ENCODE measurements at regions not wholly inside any gene's neighbourhood (a gene's known extent, or its start where the extent isn't known, plus 50 kb on each side); places are given as distances from the start of the nearest gene placed in this dataset.

- no peak for DNase-seq (ENCODE audit: low spot score)
These were observed 52.8 kb upstream of the FBXL7 start for GRCh38 chr5:15447209-15447608.

DNA sequence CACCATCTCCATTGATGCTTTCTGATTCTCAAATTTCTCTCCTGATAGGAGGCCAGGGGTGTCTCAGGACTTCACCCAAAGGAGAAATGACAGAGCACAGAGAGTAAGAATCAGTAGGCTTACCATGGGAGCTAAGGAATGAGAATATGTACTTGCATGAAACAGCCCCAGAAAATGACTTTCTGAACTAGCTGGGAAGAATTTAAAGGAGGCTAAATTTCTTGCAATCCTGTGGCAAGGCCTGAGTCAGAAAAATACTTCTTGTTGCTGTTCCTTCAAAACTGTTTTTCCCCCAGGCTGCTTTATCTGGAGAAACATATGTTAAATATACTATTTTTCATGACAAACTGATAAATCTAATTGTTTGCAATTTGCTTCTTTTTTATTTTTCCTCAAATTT is 53.4 kb upstream of the FBXL7 start:
- no peak for DNase-seq (ENCODE audit: low spot score)

- DNase-seq (ENCODE audit: low spot score): no peak
These were observed 57.8 kb upstream of the FBXL7 start for GRCh38 chr5:15442193-15442570.

GRCh38 chr5:15441433-15442192 is 58.4 kb upstream of the FBXL7 start:
- DNase-seq (ENCODE audit: low spot score): no peak

DNA sequence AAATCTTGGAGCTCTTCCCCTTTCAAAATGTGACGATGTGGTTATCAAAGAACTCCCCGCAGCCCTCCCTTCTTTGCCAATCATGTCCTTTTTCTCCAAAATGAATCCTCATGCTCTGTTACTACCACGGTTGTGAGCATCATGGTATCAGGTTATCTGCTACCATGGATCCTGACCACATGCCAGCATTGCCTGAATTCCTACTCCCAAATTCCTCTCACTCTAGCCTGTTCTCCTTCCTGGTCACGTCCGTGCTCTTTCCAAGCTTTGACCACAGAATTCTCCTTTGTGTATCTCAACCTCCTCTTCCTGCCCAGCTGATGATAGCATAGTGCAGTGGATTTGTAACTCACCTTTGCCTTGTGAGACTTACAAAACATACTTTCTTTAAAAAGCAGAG is 59.5 kb upstream of the FBXL7 start:
- DNase-seq (ENCODE audit: low spot score): no peak

- no peak for DNase-seq (ENCODE audit: low spot score)
These were observed 60.2 kb upstream of the FBXL7 start for GRCh38 chr5:15439801-15440200.

DNA sequence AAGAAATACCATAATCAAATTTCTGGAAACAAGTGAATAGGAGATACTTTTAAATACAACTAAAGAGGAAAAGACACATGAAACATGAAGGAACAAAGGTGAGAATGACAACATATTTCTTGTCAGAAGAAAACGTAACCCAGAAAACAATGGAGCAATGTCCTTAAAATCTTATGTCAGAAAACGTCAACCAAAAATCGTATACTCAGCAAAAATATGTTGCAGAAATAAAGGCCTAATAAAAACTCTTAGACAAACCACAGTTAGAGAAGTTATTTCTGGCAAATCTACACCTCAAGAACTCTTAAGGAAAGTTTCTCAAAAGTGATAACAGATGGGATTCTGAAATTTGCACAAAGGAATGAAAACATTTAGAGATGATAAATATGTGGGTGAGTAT is 66.3 kb upstream of the FBXL7 start:
- no peak for DNase-seq (ENCODE audit: low spot score)

- no peak for DNase-seq (ENCODE audit: low spot score)
These were observed 68.1 kb upstream of the FBXL7 start for GRCh38 chr5:15431923-15432322.

- no peak for DNase-seq (ENCODE audit: low spot score)
These were observed 74.2 kb upstream of the FBXL7 start for GRCh38 chr5:15425766-15426165.

DNA sequence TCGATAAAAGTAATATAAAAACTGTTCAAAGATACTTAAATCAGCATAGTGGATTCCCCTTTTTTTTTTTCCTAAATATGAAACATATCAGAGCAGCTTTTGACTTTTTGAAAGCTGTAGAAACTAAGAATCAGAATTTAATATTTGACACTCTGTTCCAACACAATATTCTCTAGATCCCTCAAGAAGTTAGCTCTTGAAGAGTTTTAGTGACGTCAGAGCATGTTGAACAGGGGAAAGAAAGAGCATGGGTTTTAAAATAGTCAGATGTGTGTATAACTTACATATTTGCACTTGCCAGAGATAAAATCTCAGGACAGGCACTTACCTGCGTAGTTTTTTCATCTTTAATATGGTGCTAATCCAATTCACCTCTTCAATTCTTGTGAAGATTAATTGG is 75.2 kb upstream of the FBXL7 start:
- DNase-seq (ENCODE audit: low spot score): no peak

DNA sequence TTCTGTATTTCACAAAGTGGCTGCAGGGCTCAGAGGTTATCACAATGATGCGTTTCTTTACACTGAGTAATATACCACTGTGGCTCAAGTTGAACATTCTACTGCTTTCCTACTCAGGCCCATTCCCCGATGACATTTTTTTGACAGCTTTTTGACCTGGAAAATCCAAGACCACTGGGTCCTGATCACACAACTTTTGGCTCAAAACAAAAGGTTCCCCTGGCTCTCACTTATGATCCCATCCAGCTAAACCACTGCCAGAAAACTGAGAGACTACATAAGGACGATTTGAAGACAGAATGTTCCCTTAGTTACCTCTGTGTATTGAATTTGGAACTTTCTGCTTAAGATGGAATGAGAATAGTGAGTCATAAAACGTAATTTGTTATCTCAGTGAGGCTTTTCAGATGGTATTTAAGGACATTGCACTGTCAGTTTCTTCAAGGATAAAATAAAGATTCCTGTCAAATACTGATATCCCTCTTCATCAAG is 78.0 kb upstream of the FBXL7 start:
- DNase-seq (ENCODE audit: low spot score): no peak

DNA sequence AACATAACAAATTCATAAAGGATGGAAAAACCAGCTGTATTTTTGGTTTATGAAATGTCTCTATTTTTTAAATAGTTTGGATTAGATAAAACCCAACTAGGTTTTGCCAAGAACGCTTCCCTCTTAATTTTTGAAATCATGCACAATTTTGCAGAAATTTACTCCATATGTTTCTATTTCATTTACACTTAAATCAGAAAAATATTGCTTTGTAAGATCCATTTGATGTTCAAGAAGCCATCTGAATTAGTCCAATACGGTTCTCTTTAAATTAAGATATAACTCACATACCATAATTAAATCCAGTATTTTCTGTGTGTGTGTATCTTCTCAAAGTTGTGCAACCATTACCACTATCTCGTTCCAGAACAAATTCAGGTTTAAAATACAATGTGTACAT is 78.6 kb upstream of the FBXL7 start:
- no peak for DNase-seq (ENCODE audit: low spot score)

DNA sequence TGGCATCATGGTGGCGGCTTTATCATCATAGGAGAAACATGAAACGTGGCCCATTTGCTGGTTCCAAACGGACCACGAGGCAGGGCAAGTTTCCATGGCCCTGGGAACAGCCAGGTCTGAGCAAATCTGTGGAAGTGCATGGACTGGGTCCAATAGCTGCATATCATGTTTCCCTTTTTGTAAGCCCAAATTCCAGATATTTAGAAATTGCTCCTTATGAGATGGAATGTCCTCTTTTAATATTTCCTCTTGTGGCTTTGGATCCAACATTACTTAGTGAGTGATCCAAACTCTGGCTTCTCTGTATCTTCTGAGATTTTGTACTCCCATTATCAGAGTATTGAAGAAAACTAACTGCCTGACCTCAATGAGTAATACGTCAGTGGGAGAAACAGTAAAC is 79.8 kb upstream of the FBXL7 start:
- DNase-seq (ENCODE audit: low spot score): no peak

GRCh38 chr5:15417156-15417555 is 82.8 kb upstream of the FBXL7 start:
- no peak for DNase-seq (ENCODE audit: low spot score)

GRCh38 chr5:15406478-15406877 is 93.5 kb upstream of the FBXL7 start:
- no peak for DNase-seq (ENCODE audit: low spot score)

- DNase-seq (ENCODE audit: low spot score): no peak
These were observed 106.8 kb upstream of the FBXL7 start for GRCh38 chr5:15393146-15393545.

- DNase-seq (ENCODE audit: low spot score): no peak
These were observed 108.1 kb upstream of the FBXL7 start for GRCh38 chr5:15391704-15392397.

- DNase-seq (ENCODE audit: low spot score): no peak
These were observed 111.1 kb upstream of the FBXL7 start for GRCh38 chr5:15388866-15389265.

DNA sequence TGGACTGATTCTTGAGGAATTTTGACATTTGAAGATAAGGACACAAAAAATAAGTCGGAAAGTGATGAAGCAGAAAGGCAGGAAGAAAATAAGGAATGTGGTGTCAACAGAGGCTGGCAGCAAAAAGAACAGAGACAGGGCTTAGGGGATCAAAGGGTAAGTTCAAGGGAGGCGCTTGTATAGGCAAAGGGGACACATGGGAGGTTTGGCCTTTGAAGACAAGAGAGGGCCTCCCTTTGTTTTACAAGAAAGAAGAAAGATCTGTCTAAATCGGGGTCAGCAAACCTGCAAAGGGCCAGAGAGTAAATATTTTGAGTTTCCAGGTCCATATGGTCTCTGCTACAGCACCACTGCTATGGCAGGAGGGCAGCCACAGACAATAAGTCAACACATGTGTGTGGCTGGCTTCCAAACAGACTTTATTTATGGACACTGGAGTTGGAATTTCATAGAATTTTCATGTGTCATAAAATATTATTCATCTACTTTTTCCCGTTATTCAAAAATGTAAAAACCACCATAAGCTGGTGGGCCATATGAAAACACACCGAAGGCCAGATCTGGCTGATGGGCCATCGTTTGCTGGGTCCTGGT is 112.0 kb upstream of the FBXL7 start:
- DNase-seq (ENCODE audit: low spot score): no peak

DNA sequence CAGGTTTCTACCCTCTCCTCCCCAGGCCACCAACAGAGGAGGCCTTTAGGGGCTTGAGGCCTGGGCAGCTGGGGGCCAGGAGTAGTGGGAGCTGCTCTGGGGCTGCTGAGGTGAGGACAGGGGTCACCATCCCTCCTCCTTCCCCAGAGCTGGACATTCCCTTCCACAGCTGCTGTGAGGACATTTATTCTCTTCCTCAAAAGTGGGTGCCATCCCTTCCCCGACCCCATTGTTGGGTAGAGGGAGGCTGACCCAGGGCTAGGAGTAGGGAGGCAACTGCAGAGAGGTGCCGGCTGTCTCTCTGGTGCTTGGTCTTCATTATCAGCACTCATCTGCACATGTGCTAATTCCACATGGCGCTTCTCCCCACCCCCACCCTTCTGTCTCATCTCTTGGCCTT is 113.9 kb upstream of the FBXL7 start:
- DNase-seq (ENCODE audit: low spot score): no peak

DNA sequence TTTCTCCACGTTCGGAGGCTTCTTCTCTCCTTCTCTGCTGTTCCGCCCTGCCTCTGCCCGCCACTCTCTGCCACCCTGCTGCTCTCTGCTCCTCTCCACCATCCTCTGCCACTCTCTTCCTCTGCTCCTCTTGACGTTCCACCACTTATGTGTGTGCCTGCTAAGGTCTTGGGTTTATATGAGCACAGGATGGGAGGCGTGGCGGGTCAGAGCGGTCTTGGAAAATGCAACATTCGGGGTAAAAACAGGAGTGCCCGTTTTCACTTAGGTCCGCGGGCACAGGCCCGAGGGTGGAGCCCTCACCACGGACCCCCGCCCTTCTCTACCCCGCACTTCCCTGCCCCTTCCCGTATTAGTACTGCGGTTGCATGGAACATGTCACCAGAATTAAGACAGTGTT is 114.4 kb upstream of the FBXL7 start:
- DNase-seq (ENCODE audit: low spot score): no peak

GRCh38 chr5:15385037-15385436 is 114.9 kb upstream of the FBXL7 start:
- no peak for DNase-seq (ENCODE audit: low spot score)

DNA sequence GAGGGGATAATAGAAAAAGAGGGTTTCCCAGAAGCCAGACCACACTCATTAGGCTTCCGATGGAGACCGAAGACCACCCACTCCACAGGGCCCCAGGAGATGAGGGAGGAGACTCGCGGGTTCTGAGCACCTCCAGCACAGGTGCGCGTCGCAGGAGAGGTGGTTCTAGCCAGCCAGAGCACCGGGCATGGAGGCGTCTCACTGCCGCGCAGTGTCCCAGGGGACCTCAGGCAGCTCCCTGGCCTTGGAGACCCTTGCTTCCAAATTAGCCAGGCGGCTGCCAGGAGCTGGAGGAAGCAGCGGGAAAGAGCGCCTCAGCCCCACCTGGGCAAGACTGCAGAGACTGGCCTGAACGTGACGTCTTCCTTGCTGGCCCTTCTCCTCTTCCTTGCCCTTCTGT is 115.4 kb upstream of the FBXL7 start:
- no peak for DNase-seq (ENCODE audit: low spot score)
